Transverse colon (tissue), 4 donors: ENCODE measurements at regions not wholly inside any gene's neighbourhood (a gene's known extent, or its start where the extent isn't known, plus 50 kb on each side); places are given as distances from the start of the nearest gene placed in this dataset.

Experiments used
- DNase-seq: peaks from one replicate; pipeline ENCODE4 v3.0.0-alpha.2; 2019
- H3K27ac ChIP-seq, 4 donors: fragments of 200-600 bp; sonication (generic); 2 replicates each; pipeline ENCODE4 v1.5.1; 2016 to 2018; ENCODE audit warnings: inconsistent platforms in 4 of 4
- H3K27me3 ChIP-seq: fragments of 200-600 bp; sonication (generic); 2 replicates; pipeline ENCODE4 v1.5.1; 2017; ENCODE audit warnings: inconsistent platforms
- H3K36me3 ChIP-seq, 4 donors: fragments of 200-600 bp; sonication (generic); 2 replicates each; pipeline ENCODE4 v1.5.1; 2017 to 2019; ENCODE audit warnings: inconsistent platforms in 4 of 4
- H3K4me1 ChIP-seq, 4 donors: fragments of 200-600 bp; sonication (generic); 2 replicates each; pipeline ENCODE4 v1.5.1; 2017 to 2020; ENCODE audit warnings: inconsistent platforms in 4 of 4
- H3K4me3 ChIP-seq, 4 donors: fragments of 200-600 bp; sonication (generic); 1 replicate in 1 of 4; 2 replicates in 3 of 4; pipeline versions ENCODE4 v1.5.1 to v1.6.1; 2017 to 2019; ENCODE audit warnings: inconsistent platforms in 4 of 4
- H3K9me3 ChIP-seq, 2 donors: fragments of 200-600 bp; sonication (generic); 2 replicates each; pipeline ENCODE4 v1.5.1; 2017 to 2019; ENCODE audit warnings: inconsistent platforms in 2 of 2
- EP300 ChIP-seq: sonication (generic); formaldehyde crosslinking; IDR thresholded peaks from one replicate; pipeline ENCODE4 v1.6.1; 2017; ENCODE audit warnings: antibody characterized with exemption, low read depth
- POLR2A ChIP-seq: fragments of 450-650 bp; IDR thresholded peaks from one replicate; pipeline ENCODE4 v1.6.1; 2016; ENCODE audit warnings: antibody characterized with exemption, mild to moderate bottlenecking, moderate library complexity
- POLR2AphosphoS5 ChIP-seq, 3 donors: sonication (generic); formaldehyde crosslinking; IDR thresholded peaks; one replicate each; pipeline ENCODE4 v1.6.1; 2016; ENCODE audit warnings: antibody characterized with exemption in 3 of 3
- WGBS, 2 donors: methylation state at CpG; one replicate each; pipeline ENCODE4 v1.1.5; 2018; ENCODE audit warnings: low coverage in 1 of 2; 5-methylcytosine and 5-hydroxymethylcytosine counted together
- in situ Hi-C, 4 donors: fragments of 200-750 bp; cut with MboI; loops; one replicate each; pipeline versions ENCODE4 v1.15.0 to v1.15.1; 2017; ENCODE audit warnings: low sequenced_read_pairs in 3 of 4, low pct_ligation_motif_present in 1 of 4, low pct_unique_long_range_greater_than_20kb in 1 of 4
- intact Hi-C: fragments of 100-400 bp; cut with DNase I; formaldehyde crosslinking; loops from one replicate; pipeline ENCODE4 v1.15.1; 2023; ENCODE audit warnings: low total_unique reads
- TF ChIP-seq, protein P1 (sequence below), 5 experiments: fragments of 200-600 bp in 3 of 5; fragments of 450-650 bp in 2 of 5; sonication (generic) in 3 of 5; IDR thresholded peaks; 1 replicate in 2 of 5; 2 replicates in 3 of 5; pipeline ENCODE4 v1.5.1; 2016 to 2017; ENCODE audit warnings: antibody characterized with exemption in 5 of 5, inconsistent platforms in 3 of 5, mild to moderate bottlenecking in 2 of 5, moderate library complexity in 1 of 5

DNA sequence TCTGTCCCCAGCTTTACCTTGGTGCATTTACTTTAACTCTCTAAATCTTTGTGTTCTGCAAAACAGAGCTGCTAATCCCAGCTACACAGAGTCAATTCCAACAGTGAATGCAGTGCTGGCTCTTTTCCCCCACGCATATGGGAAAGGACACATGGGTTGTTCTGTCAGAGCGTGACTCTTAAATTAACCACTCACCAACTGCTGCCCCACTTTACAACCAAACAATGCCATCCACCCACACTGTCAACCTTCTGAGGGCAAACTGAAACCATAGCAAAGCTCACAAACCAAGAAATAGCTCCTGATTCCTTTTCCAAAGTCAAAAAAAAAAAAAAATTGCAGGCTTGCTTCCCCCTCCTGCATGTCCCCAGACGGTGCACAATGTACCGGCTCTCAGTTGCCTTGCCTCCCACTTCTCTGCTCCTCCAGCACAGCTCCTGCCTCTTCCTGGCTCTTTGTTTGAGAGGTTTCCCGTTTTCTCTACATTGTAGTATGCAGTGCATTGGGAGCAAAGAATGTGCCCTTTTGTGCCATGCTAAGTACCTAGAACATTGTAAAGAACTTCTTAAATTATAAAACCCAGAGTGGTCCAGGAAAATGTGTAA is 151.5 kb upstream of the DAPK1 start:
- H3K4me1 ChIP-seq, result no peaks in the 10 kb centered on the region
- H3K9me3 ChIP-seq, result no peaks in the 10 kb centered on the region
- TF ChIP-seq EP300, result no peak
- TF ChIP-seq POLR2AphosphoS5 (IDR thresholded peaks at IDR 0.05), result no peak
- TF ChIP-seq POLR2A, result no peak
- TF ChIP-seq, protein P1, sequence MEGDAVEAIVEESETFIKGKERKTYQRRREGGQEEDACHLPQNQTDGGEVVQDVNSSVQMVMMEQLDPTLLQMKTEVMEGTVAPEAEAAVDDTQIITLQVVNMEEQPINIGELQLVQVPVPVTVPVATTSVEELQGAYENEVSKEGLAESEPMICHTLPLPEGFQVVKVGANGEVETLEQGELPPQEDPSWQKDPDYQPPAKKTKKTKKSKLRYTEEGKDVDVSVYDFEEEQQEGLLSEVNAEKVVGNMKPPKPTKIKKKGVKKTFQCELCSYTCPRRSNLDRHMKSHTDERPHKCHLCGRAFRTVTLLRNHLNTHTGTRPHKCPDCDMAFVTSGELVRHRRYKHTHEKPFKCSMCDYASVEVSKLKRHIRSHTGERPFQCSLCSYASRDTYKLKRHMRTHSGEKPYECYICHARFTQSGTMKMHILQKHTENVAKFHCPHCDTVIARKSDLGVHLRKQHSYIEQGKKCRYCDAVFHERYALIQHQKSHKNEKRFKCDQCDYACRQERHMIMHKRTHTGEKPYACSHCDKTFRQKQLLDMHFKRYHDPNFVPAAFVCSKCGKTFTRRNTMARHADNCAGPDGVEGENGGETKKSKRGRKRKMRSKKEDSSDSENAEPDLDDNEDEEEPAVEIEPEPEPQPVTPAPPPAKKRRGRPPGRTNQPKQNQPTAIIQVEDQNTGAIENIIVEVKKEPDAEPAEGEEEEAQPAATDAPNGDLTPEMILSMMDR (IDR thresholded peaks at IDR 0.05), result no peak
- intact Hi-C loops, result no loop called here
- H3K36me3 ChIP-seq, result no peaks in the 10 kb centered on the region
- no peaks in the 10 kb centered on the region for H3K27me3 ChIP-seq
- 47 to 69% methylated on average over 5 of the region's 5 CpGs for WGBS, 2 donors
- H3K4me3 ChIP-seq, result no peak overlapping the region
- no peak for DNase-seq
- H3K27ac ChIP-seq, result no peak overlapping the region
- in situ Hi-C loops, result loop anchor here in 1 of 4 donors (10.0 kb wide), 1 partner anchor 319 kb away; no protein-coding TSS in a partner anchor

DNA sequence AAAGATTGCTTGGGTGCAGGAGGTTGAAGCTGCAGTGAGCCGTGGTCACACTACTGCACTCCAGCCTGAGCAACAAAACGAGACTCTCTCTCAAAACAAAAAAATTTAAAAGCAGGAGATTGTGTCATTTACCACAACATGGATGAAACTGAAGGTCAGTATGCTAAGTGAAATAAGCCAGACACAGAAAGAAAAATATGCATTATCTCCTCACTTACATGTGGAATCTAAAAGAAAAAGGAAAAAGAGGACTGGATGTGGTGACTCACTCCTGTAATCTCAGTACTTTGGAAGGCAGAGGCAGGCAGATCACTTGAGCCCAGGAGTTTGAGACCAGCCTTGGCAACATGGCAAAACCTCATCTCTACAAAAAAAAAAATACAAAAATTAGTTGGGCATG is 146.8 kb upstream of the DAPK1 start:
- TF ChIP-seq EP300 (no peak), POLR2AphosphoS5 (IDR thresholded peaks at IDR 0.05) (no peak), POLR2A (no peak)
- TF ChIP-seq, protein P1 (IDR thresholded peaks at IDR 0.05), result no peak
- Histone ChIP-seq H3K36me3 (no peaks in the 10 kb centered on the region), H3K4me3 (no peak overlapping the region), H3K4me1 (no peaks in the 10 kb centered on the region), H3K27ac (no peak overlapping the region), H3K9me3 (no peaks in the 10 kb centered on the region), H3K27me3 (no peaks in the 10 kb centered on the region)
- intact Hi-C loops (no loop called here), in situ Hi-C loops (no loop called here)
- 70 to 78% methylated on average over 2 of the region's 2 CpGs for WGBS, 2 donors
- no peak for DNase-seq

DNA sequence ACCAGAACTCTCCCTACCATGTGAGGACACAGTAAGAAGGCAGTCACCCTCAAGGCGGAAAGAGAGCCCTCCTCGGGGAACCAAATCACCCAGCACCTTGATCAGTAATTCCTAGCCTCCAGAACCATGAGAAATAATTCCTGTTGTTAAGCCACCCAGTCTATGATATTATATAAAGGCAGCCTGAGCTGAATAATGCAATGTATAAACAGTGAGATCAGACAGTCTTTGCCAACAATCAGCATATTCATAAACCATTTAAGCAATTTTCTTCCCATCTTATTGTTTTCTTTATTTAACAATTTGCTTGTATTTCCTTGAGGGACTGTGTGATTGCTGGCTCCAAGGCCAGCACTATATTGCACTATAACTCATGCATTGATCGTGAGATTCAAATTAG is 144.4 kb upstream of the DAPK1 start:
- Histone ChIP-seq H3K27ac (no peak overlapping the region), H3K4me3 (no peak overlapping the region), H3K9me3 (no peaks in the 10 kb centered on the region), H3K27me3 (no peaks in the 10 kb centered on the region), H3K4me1 (no peaks in the 10 kb centered on the region), H3K36me3 (no peaks in the 10 kb centered on the region)
- TF ChIP-seq EP300 (no peak), POLR2AphosphoS5 (IDR thresholded peaks at IDR 0.05) (no peak), POLR2A (no peak)
- TF ChIP-seq, protein P1 (IDR thresholded peaks at IDR 0.05), result no peak
- no peak for DNase-seq
- intact Hi-C loops, result no loop called here
- 78 to 83% methylated on average over 1 to 3 of the region's 3 CpGs for WGBS, 2 donors
- in situ Hi-C loops, result no loop called here

DNA sequence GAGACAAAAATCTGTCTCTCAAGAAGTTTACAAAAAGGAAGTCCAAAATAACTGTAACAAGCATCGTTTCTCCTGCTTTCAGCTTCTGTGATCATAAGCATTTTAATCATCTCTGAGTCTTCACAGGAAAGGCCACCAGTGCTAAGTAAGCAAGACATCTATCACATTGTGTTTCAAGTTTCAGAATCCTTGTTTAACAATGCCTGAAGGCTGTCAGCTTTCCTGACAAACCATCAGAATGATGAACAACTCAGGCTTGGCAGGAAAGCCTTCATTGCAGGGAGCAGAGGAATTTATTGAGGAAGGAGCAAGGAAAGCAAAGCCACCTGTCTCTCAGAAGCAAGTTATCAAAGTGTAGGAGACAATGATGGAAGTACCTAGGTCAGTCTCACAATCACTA is 143.5 kb upstream of the DAPK1 start:
- in situ Hi-C loops, result no loop called here
- TF ChIP-seq EP300, result no peak
- TF ChIP-seq POLR2AphosphoS5 (IDR thresholded peaks at IDR 0.05), result no peak
- TF ChIP-seq, protein P1 (IDR thresholded peaks at IDR 0.05), result no peak
- no peak for TF ChIP-seq POLR2A
- DNase-seq, result no peak
- no peaks in the 10 kb centered on the region for H3K9me3 ChIP-seq
- H3K27ac ChIP-seq, result no peak overlapping the region
- no peaks in the 10 kb centered on the region for H3K4me1 ChIP-seq
- 33 to 44% methylated on average over 1 of the region's 1 CpG for WGBS, 2 donors
- no peaks in the 10 kb centered on the region for H3K36me3 ChIP-seq
- H3K27me3 ChIP-seq, result no peaks in the 10 kb centered on the region
- intact Hi-C loops, result no loop called here
- no peak overlapping the region for H3K4me3 ChIP-seq
